ENCODE measurements at regions not wholly inside any gene's neighbourhood (a gene's known extent, or its start where the extent isn't known, plus 50 kb on each side); places are given as distances from the start of the nearest gene placed in this dataset.

DNA sequence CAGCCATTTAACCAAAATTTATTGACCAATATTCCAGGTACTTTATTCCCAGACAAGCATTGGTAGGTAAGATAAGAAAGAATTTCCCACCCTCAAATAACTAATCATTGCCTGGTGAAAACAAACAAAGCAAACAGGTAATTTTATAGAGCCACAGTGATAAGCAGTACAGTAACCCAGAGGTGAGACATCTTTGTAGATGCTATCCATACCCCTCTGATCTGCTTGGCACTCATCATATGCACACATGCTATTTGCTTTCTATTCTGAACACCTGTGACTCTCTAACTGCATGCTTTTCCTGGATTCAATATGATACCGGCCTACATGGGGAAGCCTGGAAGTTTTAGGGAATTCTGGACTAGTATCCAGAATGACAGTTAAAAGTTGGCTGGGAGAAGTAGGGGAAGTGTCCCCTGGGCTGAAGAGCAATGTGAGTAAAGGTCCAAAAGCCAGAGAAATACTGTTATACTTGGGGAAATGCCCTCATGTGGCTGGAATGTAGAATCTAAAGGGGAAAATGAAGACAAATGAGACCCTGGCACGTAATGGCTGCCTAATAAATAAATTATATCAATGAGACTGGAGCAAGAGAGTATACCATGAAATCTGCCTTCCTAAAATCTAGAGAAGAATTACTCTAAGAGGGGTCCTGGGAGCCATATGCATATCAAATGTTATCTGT is 243.8 kb upstream of the ADAMTSL1 start:
- Histone ChIP-seq H2AFZ (ENCODE audit: low read length) (no peak overlapping the region), H3K9me2 (replicated peaks; ENCODE audit: insufficient read depth, low read length) (no peaks in the 10 kb centered on the region), H3K9me3 (replicated peaks; ENCODE audit: insufficient read depth, low read length) (no peaks in the 10 kb centered on the region), H3F3A (ENCODE audit: insufficient read depth, low read length) (no peaks in the 10 kb centered on the region), H3K27me3 (replicated peaks; ENCODE audit: insufficient read depth, low read length) (no peaks in the 10 kb centered on the region), H3K79me2 (ENCODE audit: low read length) (no peaks in the 10 kb centered on the region), H3K4me1 (ENCODE audit: low read length) (no peaks in the 10 kb centered on the region), H4K20me1 (ENCODE audit: insufficient read depth, low read length) (no peaks in the 10 kb centered on the region), H3K27ac (ENCODE audit: low read length) (no peak overlapping the region), H3K4me2 (ENCODE audit: low read depth, low read length) (no peak overlapping the region), H3K9ac (ENCODE audit: low read length) (no peak overlapping the region), H3K36me3 (replicated peaks; ENCODE audit: insufficient read depth, low read length) (no peaks in the 10 kb centered on the region), H3K4me3 (ENCODE audit: low read length) (no peak overlapping the region)
- TF ChIP-seq, protein P1, sequence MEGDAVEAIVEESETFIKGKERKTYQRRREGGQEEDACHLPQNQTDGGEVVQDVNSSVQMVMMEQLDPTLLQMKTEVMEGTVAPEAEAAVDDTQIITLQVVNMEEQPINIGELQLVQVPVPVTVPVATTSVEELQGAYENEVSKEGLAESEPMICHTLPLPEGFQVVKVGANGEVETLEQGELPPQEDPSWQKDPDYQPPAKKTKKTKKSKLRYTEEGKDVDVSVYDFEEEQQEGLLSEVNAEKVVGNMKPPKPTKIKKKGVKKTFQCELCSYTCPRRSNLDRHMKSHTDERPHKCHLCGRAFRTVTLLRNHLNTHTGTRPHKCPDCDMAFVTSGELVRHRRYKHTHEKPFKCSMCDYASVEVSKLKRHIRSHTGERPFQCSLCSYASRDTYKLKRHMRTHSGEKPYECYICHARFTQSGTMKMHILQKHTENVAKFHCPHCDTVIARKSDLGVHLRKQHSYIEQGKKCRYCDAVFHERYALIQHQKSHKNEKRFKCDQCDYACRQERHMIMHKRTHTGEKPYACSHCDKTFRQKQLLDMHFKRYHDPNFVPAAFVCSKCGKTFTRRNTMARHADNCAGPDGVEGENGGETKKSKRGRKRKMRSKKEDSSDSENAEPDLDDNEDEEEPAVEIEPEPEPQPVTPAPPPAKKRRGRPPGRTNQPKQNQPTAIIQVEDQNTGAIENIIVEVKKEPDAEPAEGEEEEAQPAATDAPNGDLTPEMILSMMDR (IDR thresholded peaks at IDR 0.05; ENCODE audit: low read length), result no peak
- TF ChIP-seq EZH2phosphoT487 (IDR thresholded peaks at IDR 0.05; ENCODE audit: low read length), result no peak
- TF ChIP-seq EZH2 (optimal IDR thresholded peaks at IDR 0.05; ENCODE audit: low read depth, low read length), result no peak
- DNase-seq, result no peak

DNA sequence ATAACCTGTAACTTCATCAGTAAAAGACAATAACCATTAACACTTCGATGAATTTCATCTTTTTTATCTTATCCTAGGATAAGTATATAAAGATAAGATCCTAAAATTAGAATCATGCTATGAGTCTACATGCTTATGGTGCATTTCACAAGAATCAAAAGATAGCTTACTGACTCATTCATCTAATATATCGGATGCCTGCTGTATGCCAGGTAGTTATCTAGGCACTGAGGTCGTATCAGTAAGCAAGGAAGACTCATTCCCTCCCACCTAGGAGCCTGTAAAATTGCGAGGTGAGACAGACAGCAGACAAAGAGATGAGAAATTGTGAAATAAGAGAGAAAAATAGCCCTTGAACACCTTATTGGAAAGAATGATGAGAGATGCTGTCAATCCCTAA is 240.6 kb upstream of the ADAMTSL1 start:
- H3K27me3 ChIP-seq (replicated peaks; ENCODE audit: insufficient read depth, low read length), result no peaks in the 10 kb centered on the region

DNA sequence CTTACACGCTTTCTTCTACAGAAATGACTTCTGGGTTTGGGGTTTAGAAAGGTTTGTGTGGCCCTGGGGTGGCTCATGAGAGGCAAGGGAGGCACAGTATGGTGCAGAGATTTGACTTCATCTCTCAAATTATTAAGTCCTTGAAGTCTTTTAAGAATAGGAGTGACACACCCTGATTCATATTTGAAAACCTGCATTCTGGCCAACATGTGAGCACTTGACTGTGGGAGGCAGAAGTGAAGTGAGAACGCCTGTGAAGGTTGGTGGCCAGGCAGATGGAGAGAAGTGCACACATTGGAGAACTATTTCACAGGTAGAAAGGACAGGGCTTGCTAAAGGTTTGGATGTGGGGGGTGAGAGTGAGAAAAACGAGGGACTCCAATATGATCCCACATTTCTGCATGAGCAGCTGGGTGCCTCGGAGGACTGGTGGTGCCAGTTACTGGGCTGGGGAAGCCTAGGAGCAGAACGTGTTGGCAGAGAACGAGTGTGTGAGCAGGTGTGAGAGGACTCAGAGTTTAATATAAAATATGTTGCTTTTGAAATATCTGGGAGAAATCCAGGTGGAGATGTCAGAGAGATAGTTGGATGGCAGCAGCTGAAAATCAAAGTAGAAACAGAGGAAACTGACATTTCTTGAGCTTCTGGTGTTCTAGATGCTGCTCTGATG is 240.0 kb upstream of the ADAMTSL1 start:
- TF ChIP-seq EZH2 (optimal IDR thresholded peaks at IDR 0.05; ENCODE audit: low read depth, low read length), result no peak
- TF ChIP-seq, protein P1 (IDR thresholded peaks at IDR 0.05; ENCODE audit: low read length), result no peak
- no peak for TF ChIP-seq EZH2phosphoT487 (IDR thresholded peaks at IDR 0.05; ENCODE audit: low read length)
- Histone ChIP-seq H3K4me2 (ENCODE audit: low read depth, low read length) (no peak overlapping the region), H3K27me3 (replicated peaks; ENCODE audit: insufficient read depth, low read length) (no peaks in the 10 kb centered on the region), H4K20me1 (ENCODE audit: insufficient read depth, low read length) (no peaks in the 10 kb centered on the region), H3K9ac (ENCODE audit: low read length) (no peak overlapping the region), H2AFZ (ENCODE audit: low read length) (no peak overlapping the region), H3K9me3 (replicated peaks; ENCODE audit: insufficient read depth, low read length) (no peaks in the 10 kb centered on the region), H3K27ac (ENCODE audit: low read length) (no peak overlapping the region), H3K4me3 (ENCODE audit: low read length) (no peak overlapping the region), H3F3A (ENCODE audit: insufficient read depth, low read length) (no peaks in the 10 kb centered on the region), H3K9me2 (replicated peaks; ENCODE audit: insufficient read depth, low read length) (no peaks in the 10 kb centered on the region), H3K79me2 (ENCODE audit: low read length) (no peaks in the 10 kb centered on the region), H3K4me1 (ENCODE audit: low read length) (no peaks in the 10 kb centered on the region), H3K36me3 (replicated peaks; ENCODE audit: insufficient read depth, low read length) (no peaks in the 10 kb centered on the region)
- DNase-seq, result no peak

More for the DNA sequence above, 240.6 kb upstream of the ADAMTSL1 start:
- H3K9ac ChIP-seq (ENCODE audit: low read length), result no peak overlapping the region
- H3K9me3 ChIP-seq (replicated peaks; ENCODE audit: insufficient read depth, low read length), result no peaks in the 10 kb centered on the region
- H3K36me3 ChIP-seq (replicated peaks; ENCODE audit: insufficient read depth, low read length), result no peaks in the 10 kb centered on the region
- TF ChIP-seq EZH2phosphoT487 (IDR thresholded peaks at IDR 0.05; ENCODE audit: low read length) (no peak), EZH2 (optimal IDR thresholded peaks at IDR 0.05; ENCODE audit: low read depth, low read length) (no peak)
- TF ChIP-seq, protein P1 (IDR thresholded peaks at IDR 0.05; ENCODE audit: low read length), result no peak
- no peak overlapping the region for H2AFZ ChIP-seq (ENCODE audit: low read length)
- no peak overlapping the region for H3K4me2 ChIP-seq (ENCODE audit: low read depth, low read length)
- no peak overlapping the region for H3K4me3 ChIP-seq (ENCODE audit: low read length)
- no peaks in the 10 kb centered on the region for H3K9me2 ChIP-seq (replicated peaks; ENCODE audit: insufficient read depth, low read length)
- DNase-seq, result no peak
- no peak overlapping the region for H3K27ac ChIP-seq (ENCODE audit: low read length)
- H3F3A ChIP-seq (ENCODE audit: insufficient read depth, low read length), result no peaks in the 10 kb centered on the region
- no peaks in the 10 kb centered on the region for H4K20me1 ChIP-seq (ENCODE audit: insufficient read depth, low read length)
- H3K4me1 ChIP-seq (ENCODE audit: low read length), result no peaks in the 10 kb centered on the region
- H3K79me2 ChIP-seq (ENCODE audit: low read length), result no peaks in the 10 kb centered on the region

Measured in MM.1S (cell line).